Left colon (tissue), 2 donors: ENCODE measurements at regions not wholly inside any gene's neighbourhood (a gene's known extent, or its start where the extent isn't known, plus 50 kb on each side); places are given as distances from the start of the nearest gene placed in this dataset.
"Not testable (repeated sequence)": the region's sequence is repeated elsewhere in the genome, so short reads cannot be mapped to it uniquely, and the experiment has no call there.

Experiments
- ATAC-seq: fragments of 200-7000 bp; cut with Tn5 transposase; one replicate; pipeline ENCODE4 v1.9.1; 2020; ENCODE audit warnings: mild to moderate bottlenecking, moderate library complexity
- DNase-seq, 2 donors: peaks; one replicate each; pipeline ENCODE4 v3.0.0-alpha.2; 2020
- intact Hi-C, 2 donors: fragments of 100-400 bp; cut with DNase I in 1 of 2; cut with micrococcal nuclease in 1 of 2; formaldehyde crosslinking; loops; one replicate each; pipeline versions ENCODE4 v1.11.2 to v1.14.0; 2022; cut with DNase I, micrococcal nuclease
- donor health status: DM: no; HTN: no; CAD: no.
- donor health status: DM: yes; HTN: yes; CAD: no.

GRCh38 chr10:64288404-64288803, 767.2 kb downstream of the REEP3 start:
- ATAC-seq: no peak
- intact Hi-C loops: no loop called here

GRCh38 chr10:64303566-64303965, 782.4 kb downstream of the REEP3 start:
- intact Hi-C loops: no loop called here
- ATAC-seq: no peak
- DNase-seq: no peak

More at GRCh38 chr10:64288404-64288803, 767.2 kb downstream of the REEP3 start:
- no peak for DNase-seq

- DNase-seq (no peak), ATAC-seq (no peak)
- intact Hi-C loops: no loop called here
Observed at GRCh38 chr10:64306729-64307327, 785.6 kb downstream of the REEP3 start.

- intact Hi-C loops: no loop called here
- ATAC-seq: no peak
- DNase-seq: no peak
Observed at GRCh38 chr10:64312876-64313275, 791.7 kb downstream of the REEP3 start.

GRCh38 chr10:64313967-64314366, 792.8 kb downstream of the REEP3 start:
- ATAC-seq (no peak), DNase-seq (no peak)
- intact Hi-C loops: no loop called here

- DNase-seq (no peak), ATAC-seq (no peak)
- intact Hi-C loops: no loop called here
Observed at GRCh38 chr10:64316416-64316815, 795.2 kb downstream of the REEP3 start.

- ATAC-seq (no peak), DNase-seq (no peak)
- intact Hi-C loops: no loop called here
Observed at GRCh38 chr10:64316833-64317232, 795.6 kb downstream of the REEP3 start.

- intact Hi-C loops: no loop called here
- no peak for DNase-seq
- ATAC-seq: no peak
Observed at GRCh38 chr10:64320448-64320847, 799.2 kb downstream of the REEP3 start.

GRCh38 chr10:64329510-64329909, 808.3 kb downstream of the REEP3 start:
- no peak for ATAC-seq
- DNase-seq: no peak
- intact Hi-C loops: no loop called here

- DNase-seq: no peak
- no peak for ATAC-seq
- intact Hi-C loops: no loop called here
Observed at GRCh38 chr10:64332551-64332950, 811.4 kb downstream of the REEP3 start.

GRCh38 chr10:64334084-64334483, 812.9 kb downstream of the REEP3 start:
- ATAC-seq (no peak), DNase-seq (no peak)
- intact Hi-C loops: no loop called here

GRCh38 chr10:64344211-64344610, 823.0 kb downstream of the REEP3 start:
- no peak for DNase-seq
- no peak for ATAC-seq
- intact Hi-C loops: no loop called here

GRCh38 chr10:64345856-64346255, 824.7 kb downstream of the REEP3 start:
- no peak for ATAC-seq
- DNase-seq: no peak
- intact Hi-C loops: no loop called here

GRCh38 chr10:64346389-64346788, 825.2 kb downstream of the REEP3 start:
- intact Hi-C loops: no loop called here
- no peak for ATAC-seq

GRCh38 chr10:64350665-64351064, 829.5 kb downstream of the REEP3 start:
- intact Hi-C loops: no loop called here
- ATAC-seq: no peak
- no peak for DNase-seq

More at GRCh38 chr10:64346389-64346788, 825.2 kb downstream of the REEP3 start:
- DNase-seq: no peak

GRCh38 chr10:64358907-64359306, 837.7 kb downstream of the REEP3 start:
- ATAC-seq (no peak), DNase-seq (no peak)
- intact Hi-C loops: no loop called here

- ATAC-seq, DNase-seq, intact Hi-C loops: not testable (repeated sequence)
Observed at GRCh38 chr10:64360240-64360639, 839.0 kb downstream of the REEP3 start.

- no peak for DNase-seq
- ATAC-seq: no peak
Observed at GRCh38 chr10:64363687-64364086, 842.5 kb downstream of the REEP3 start.

GRCh38 chr10:64365663-64366062, 844.5 kb downstream of the REEP3 start:
- ATAC-seq: no peak
- intact Hi-C loops: no loop called here

More at GRCh38 chr10:64363687-64364086, 842.5 kb downstream of the REEP3 start:
- intact Hi-C loops: no loop called here

GRCh38 chr10:64368298-64368697, 847.1 kb downstream of the REEP3 start:
- ATAC-seq: no peak
- no peak for DNase-seq
- intact Hi-C loops: no loop called here

More at GRCh38 chr10:64365663-64366062, 844.5 kb downstream of the REEP3 start:
- no peak for DNase-seq
